Colonic mucosa (tissue), 4 donors: ENCODE measurements at regions not wholly inside any gene's neighbourhood (a gene's known extent, or its start where the extent isn't known, plus 50 kb on each side); places are given as distances from the start of the nearest gene placed in this dataset.

Experiments used
- DNase-seq: peaks from one replicate; pipeline ENCODE4 v3.0.0-alpha.2; 2020
- H3K27ac ChIP-seq: fragments of 200-600 bp; one replicate; pipeline ENCODE4 v1.8.0; 2021
- H3K27me3 ChIP-seq: fragments of 200-600 bp; one replicate; pipeline ENCODE4 v1.8.0; 2021
- H3K36me3 ChIP-seq: fragments of 200-600 bp; one replicate; pipeline ENCODE4 v1.8.0; 2021
- H3K4me1 ChIP-seq: fragments of 200-600 bp; one replicate; pipeline ENCODE4 v1.8.0; 2021; ENCODE audit warnings: mild to moderate bottlenecking
- H3K4me3 ChIP-seq: fragments of 200-600 bp; one replicate; pipeline ENCODE4 v1.8.0; 2021
- H3K9ac ChIP-seq, 2 donors: one replicate each; pipeline ENCODE4 v1.7.0; 2013; ENCODE audit warnings: control low read depth in 2 of 2, low read depth in 2 of 2, low read length in 2 of 2
- H3K9me3 ChIP-seq: fragments of 200-600 bp; one replicate; pipeline ENCODE4 v1.8.0; 2021
- intact Hi-C: fragments of 100-400 bp; cut with DNase I; formaldehyde crosslinking; loops from one replicate; pipeline ENCODE4 v1.14.1; 2022
- TF ChIP-seq, protein P1 (sequence below): fragments of 200-600 bp; IDR thresholded peaks from one replicate; pipeline ENCODE4 v1.8.0; 2022; ENCODE audit warnings: antibody characterized with exemption, mild to moderate bottlenecking
- donor health status: healthy.
- donor health status: DM: no; HTN: no; CAD: no.
- donor health status: DM: no; HTN: no; CAD: no.

DNA sequence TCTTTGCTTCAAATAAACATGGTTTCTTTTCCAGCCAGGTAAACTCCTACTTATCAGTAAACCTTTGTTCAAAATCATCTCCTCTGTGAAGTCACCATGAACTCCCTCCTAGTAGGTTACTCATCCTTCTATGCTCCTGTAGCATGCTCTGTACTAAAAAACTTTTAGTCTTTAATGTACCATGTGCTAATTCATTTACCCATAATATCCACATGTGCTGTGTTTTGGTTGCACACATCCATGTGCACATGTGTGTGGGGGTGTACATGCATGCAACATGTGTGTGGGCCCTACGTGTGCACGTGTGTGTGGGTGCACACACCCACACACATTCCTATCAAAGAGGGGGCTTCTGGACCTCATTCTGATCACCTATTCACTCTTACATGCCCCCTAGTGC is 259.9 kb upstream of the SP4 start:
- H3K4me3 ChIP-seq = no peak overlapping the region
- no peaks in the 10 kb centered on the region for H3K27me3 ChIP-seq
- no peak overlapping the region for H3K27ac ChIP-seq
- no peaks in the 10 kb centered on the region for H3K9me3 ChIP-seq
- DNase-seq = no peak
- intact Hi-C loops = no loop called here
- TF ChIP-seq, protein P1, sequence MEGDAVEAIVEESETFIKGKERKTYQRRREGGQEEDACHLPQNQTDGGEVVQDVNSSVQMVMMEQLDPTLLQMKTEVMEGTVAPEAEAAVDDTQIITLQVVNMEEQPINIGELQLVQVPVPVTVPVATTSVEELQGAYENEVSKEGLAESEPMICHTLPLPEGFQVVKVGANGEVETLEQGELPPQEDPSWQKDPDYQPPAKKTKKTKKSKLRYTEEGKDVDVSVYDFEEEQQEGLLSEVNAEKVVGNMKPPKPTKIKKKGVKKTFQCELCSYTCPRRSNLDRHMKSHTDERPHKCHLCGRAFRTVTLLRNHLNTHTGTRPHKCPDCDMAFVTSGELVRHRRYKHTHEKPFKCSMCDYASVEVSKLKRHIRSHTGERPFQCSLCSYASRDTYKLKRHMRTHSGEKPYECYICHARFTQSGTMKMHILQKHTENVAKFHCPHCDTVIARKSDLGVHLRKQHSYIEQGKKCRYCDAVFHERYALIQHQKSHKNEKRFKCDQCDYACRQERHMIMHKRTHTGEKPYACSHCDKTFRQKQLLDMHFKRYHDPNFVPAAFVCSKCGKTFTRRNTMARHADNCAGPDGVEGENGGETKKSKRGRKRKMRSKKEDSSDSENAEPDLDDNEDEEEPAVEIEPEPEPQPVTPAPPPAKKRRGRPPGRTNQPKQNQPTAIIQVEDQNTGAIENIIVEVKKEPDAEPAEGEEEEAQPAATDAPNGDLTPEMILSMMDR = no peak
- no peaks in the 10 kb centered on the region for H3K4me1 ChIP-seq
- no peaks in the 10 kb centered on the region for H3K36me3 ChIP-seq
- H3K9ac ChIP-seq = no peak overlapping the region

DNA sequence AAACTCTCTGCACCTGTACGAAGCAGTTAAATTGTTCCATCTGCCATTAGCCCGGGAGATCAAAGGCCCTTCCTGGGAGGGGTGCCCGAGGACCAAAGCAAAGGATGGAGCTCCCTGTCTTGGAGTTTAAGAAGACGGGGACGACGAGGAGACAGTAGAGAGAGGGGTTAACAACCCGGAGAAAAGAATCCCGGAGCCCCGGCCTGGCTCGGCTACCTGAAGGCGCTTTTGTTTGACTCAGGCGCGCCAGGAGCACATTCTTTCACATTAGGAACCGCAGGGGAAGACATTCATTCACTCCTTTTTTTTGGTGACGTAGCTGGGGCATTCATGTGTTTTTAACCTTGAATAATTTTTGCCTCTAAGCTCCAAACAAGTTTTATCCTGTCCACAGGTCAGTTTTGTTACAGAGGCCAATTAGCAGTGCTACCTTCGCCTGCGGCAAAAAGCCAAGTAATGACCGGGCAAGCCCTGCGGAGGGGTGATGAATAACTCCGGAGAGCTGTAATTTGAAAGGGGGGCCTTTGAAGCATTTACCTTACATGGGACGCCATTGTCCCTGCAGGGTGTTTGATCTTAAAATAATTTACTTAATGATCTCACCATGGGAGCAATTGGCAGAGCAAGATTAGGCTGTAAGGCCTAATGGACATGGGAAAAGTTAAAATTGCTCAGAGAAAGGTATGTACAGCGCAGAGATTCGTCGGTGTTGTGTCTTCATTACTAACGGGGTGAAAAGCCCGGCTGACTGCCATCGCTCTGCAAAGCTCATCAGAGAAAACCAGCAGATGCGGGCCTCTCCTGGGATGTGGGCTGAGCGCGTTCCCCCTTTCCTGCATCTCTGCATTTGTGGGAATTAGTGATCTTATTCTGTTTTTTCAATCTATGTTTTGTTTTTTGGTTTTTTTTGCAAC is 258.0 kb upstream of the SP4 start:
- Histone ChIP-seq H3K4me3 (no peak overlapping the region), H3K27me3 (no peaks in the 10 kb centered on the region), H3K9ac (no peak overlapping the region), H3K36me3 (no peaks in the 10 kb centered on the region), H3K9me3 (no peaks in the 10 kb centered on the region), H3K27ac (no peak overlapping the region), H3K4me1 (no peaks in the 10 kb centered on the region)
- TF ChIP-seq, protein P1 = no peak
- DNase-seq = no peak
- intact Hi-C loops = no loop called here

DNA sequence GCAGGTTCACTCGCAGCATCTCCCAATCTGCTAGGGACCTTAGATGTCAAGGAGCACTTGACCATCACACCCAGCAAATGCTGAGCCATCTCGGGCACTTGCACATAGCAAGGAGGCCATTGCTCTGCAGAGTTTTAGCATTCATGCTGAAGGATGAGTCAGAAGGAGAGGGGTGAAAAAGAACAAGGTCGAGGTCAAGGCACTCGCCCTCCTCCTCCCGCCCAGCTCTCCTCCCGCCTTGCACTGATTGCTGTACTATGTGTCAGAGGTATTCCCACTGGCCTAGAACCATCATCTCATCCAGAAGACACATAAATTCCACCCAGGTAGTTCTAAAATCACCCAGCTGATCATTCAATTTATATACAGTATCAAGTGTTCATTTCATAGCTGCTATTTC is 255.1 kb upstream of the SP4 start:
- Histone ChIP-seq H3K27ac (no peak overlapping the region), H3K27me3 (no peaks in the 10 kb centered on the region), H3K9ac (no peak overlapping the region), H3K9me3 (no peaks in the 10 kb centered on the region), H3K4me3 (no peak overlapping the region), H3K4me1 (no peaks in the 10 kb centered on the region), H3K36me3 (no peaks in the 10 kb centered on the region)
- no peak for DNase-seq
- intact Hi-C loops = no loop called here
- TF ChIP-seq, protein P1 = no peak

DNA sequence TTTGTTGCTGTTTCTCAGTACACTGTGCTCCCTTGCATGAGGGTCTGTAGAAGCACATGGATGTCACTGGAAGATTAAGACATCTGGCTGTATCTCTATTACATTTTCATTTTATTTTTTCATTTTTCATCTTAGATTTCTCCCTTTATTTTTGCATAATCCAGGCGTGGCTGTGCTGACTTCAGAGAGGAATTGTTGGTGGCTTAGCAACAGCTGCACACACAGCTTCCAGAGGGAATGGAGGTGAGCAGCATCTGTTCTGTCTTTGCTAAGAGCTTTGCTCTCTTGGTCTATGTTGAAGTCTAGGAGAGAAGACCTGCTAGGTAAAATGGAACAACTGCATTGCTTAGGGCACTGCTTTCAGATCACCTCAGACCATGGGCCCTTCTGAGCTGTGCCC is 254.4 kb upstream of the SP4 start:
- H3K4me3 ChIP-seq = no peak overlapping the region
- no peaks in the 10 kb centered on the region for H3K27me3 ChIP-seq
- H3K9ac ChIP-seq = no peak overlapping the region
- H3K9me3 ChIP-seq = no peaks in the 10 kb centered on the region
- H3K27ac ChIP-seq = no peak overlapping the region
- no peaks in the 10 kb centered on the region for H3K4me1 ChIP-seq
- intact Hi-C loops = no loop called here
- no peaks in the 10 kb centered on the region for H3K36me3 ChIP-seq
- DNase-seq = no peak
- TF ChIP-seq, protein P1 = no peak

DNA sequence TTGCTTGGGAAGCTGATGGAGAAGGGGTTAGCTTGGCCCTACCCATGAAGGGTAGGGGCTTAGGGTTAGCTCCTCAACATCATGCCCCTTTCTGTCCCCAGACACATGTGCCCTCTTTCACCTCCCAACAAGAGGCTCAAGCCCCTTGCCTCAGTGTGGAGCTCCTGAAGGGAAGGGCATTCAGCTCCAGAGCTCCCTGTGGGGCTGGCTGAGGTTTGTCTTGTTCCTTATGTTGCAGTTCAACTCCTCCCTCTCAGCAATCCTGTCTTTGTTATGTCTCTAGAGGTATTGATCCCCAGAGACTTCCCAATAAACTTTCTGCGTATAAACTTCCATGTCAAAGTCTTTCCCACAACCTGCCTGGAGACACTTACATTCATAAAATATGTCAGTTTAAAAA is 252.2 kb upstream of the SP4 start:
- Histone ChIP-seq H3K27me3 (no peaks in the 10 kb centered on the region), H3K4me1 (no peaks in the 10 kb centered on the region), H3K36me3 (no peaks in the 10 kb centered on the region), H3K9ac (no peak overlapping the region), H3K27ac (no peak overlapping the region), H3K9me3 (no peaks in the 10 kb centered on the region), H3K4me3 (no peak overlapping the region)
- DNase-seq = no peak
- TF ChIP-seq, protein P1 = no peak
- intact Hi-C loops = no loop called here
